ENCODE measurements at regions not wholly inside any gene's neighbourhood (a gene's known extent, or its start where the extent isn't known, plus 50 kb on each side); places are given as distances from the start of the nearest gene placed in this dataset.

DNA sequence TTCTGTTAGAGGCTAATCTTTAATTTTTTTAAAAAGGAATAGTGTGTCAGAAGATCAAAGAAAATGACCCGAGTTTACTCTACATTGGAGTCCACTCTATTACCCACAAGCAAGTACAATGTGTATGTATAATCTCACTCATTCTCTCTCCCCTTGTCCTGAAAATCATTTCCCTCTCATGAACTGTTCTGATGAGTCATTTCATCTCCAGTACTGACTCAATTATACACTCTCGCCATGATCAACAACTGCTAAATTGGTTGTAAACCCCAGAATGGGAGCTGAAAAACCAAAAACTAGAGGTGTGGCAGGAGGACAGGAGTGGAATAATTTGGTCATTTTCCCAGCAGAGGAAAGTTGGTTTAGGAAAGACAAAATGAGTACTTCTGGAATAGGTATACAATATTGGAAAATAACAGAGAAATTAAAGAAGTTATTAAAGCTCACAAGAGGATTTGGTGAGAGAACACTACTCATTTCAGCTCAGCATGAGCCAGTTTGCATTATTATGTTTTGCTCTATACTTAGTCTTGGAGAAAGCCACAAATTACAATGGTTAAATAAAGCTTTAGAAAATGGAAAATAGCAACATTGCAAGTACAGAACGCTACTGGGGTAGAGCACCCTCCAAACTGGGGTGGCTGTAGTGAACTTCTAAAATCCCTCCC is 144.3 kb upstream of the PFN2 start:
- no peak for TF ChIP-seq FOXP2 (optimal IDR thresholded peaks at IDR 0.05; ENCODE audit: borderline replicate concordance, extremely low read depth, extremely low read length, insufficient read depth)
- no peak for TF ChIP-seq TAF1 (IDR thresholded peaks at IDR 0.05; ENCODE audit: borderline replicate concordance, insufficient read depth, low read length)
- no peak for TF ChIP-seq POLR2AphosphoS5 (IDR thresholded peaks at IDR 0.05; ENCODE audit: low read depth, low read length)
- no peak for TF ChIP-seq REST (IDR thresholded peaks at IDR 0.05; ENCODE audit: insufficient read depth in 1 of 2, low read depth in 2 of 2, low read length in 2 of 2)
- TF ChIP-seq SIN3A (IDR thresholded peaks at IDR 0.05; ENCODE audit: borderline replicate concordance, insufficient read depth, low read length), result no peak

- TF ChIP-seq TAF1 (IDR thresholded peaks at IDR 0.05; ENCODE audit: borderline replicate concordance, insufficient read depth, low read length) (no peak), FOXP2 (optimal IDR thresholded peaks at IDR 0.05; ENCODE audit: borderline replicate concordance, extremely low read depth, extremely low read length, insufficient read depth) (no peak), REST (IDR thresholded peaks at IDR 0.05; ENCODE audit: insufficient read depth in 1 of 2, low read depth in 2 of 2, low read length in 2 of 2) (no peak), SIN3A (IDR thresholded peaks at IDR 0.05; ENCODE audit: borderline replicate concordance, insufficient read depth, low read length) (no peak), POLR2AphosphoS5 (IDR thresholded peaks at IDR 0.05; ENCODE audit: low read depth, low read length) (no peak)
Measured at GRCh38 chr3:150114273-150114672, 143.6 kb upstream of the PFN2 start.

DNA sequence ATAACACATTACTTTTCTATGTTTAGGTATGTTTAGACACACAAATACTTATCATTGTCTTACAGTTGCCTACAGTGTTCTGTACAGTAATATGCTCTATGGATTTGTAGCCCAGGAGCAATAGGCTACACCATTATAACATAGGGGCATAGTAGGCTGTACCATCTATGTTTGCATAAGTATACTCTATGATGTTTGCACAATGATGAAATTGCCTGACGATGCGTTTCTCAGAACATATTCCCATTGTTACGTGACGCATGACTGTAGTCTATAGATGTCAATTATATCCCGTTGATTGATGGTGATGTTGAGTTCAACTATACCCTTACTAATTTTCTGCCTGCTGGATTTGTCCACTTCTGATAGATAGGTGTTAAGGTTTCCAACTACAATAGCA is 139.4 kb upstream of the PFN2 start:
- no peak for TF ChIP-seq FOXP2 (optimal IDR thresholded peaks at IDR 0.05; ENCODE audit: borderline replicate concordance, extremely low read depth, extremely low read length, insufficient read depth)
- TF ChIP-seq SIN3A (IDR thresholded peaks at IDR 0.05; ENCODE audit: borderline replicate concordance, insufficient read depth, low read length), result no peak
- TF ChIP-seq REST (IDR thresholded peaks at IDR 0.05; ENCODE audit: insufficient read depth in 1 of 2, low read depth in 2 of 2, low read length in 2 of 2), result no peak
- TF ChIP-seq POLR2AphosphoS5 (IDR thresholded peaks at IDR 0.05; ENCODE audit: low read depth, low read length), result no peak
- TF ChIP-seq TAF1 (IDR thresholded peaks at IDR 0.05; ENCODE audit: borderline replicate concordance, insufficient read depth, low read length), result no peak

GRCh38 chr3:150107429-150108175 is 136.9 kb upstream of the PFN2 start:
- TF ChIP-seq FOXP2 (optimal IDR thresholded peaks at IDR 0.05; ENCODE audit: borderline replicate concordance, extremely low read depth, extremely low read length, insufficient read depth) (no peak), POLR2AphosphoS5 (IDR thresholded peaks at IDR 0.05; ENCODE audit: low read depth, low read length) (no peak), REST (IDR thresholded peaks at IDR 0.05; ENCODE audit: insufficient read depth in 1 of 2, low read depth in 2 of 2, low read length in 2 of 2) (no peak), TAF1 (IDR thresholded peaks at IDR 0.05; ENCODE audit: borderline replicate concordance, insufficient read depth, low read length) (no peak), SIN3A (IDR thresholded peaks at IDR 0.05; ENCODE audit: borderline replicate concordance, insufficient read depth, low read length) (no peak)

All from PFSK-1 (cell line).